Chondrocyte (in vitro differentiated cells): ENCODE measurements at regions not wholly inside any gene's neighbourhood (a gene's known extent, or its start where the extent isn't known, plus 50 kb on each side); places are given as distances from the start of the nearest gene placed in this dataset.

Experiments
- DNase-seq: peaks from one replicate; pipeline ENCODE4 v3.0.0; 2021; ENCODE audit warnings: mixed read lengths, low spot score
- H3K27ac Mint-ChIP-seq: one replicate; pipeline ENCODE4 v1.8.0; 2021; ENCODE audit warnings: mild to moderate bottlenecking, moderate library complexity, mixed read lengths; ENCODE audit not compliant: unreplicated experiment
- H3K27me3 Mint-ChIP-seq: 2 replicates; pipeline ENCODE4 v1.8.0; 2021; ENCODE audit warnings: low read depth, mixed read lengths
- H3K36me3 Mint-ChIP-seq: 2 replicates; pipeline ENCODE4 v1.8.0; 2021; ENCODE audit warnings: low read depth, mixed read lengths
- H3K4me1 Mint-ChIP-seq: 2 replicates; pipeline ENCODE4 v1.8.0; 2021; ENCODE audit warnings: low read depth, mild to moderate bottlenecking, mixed read lengths
- H3K4me3 Mint-ChIP-seq: one replicate; pipeline ENCODE4 v1.8.0; 2021; ENCODE audit warnings: mild to moderate bottlenecking, moderate library complexity, mixed read lengths; ENCODE audit not compliant: unreplicated experiment
- H3K9me3 Mint-ChIP-seq: 2 replicates; pipeline ENCODE4 v1.8.0; 2021; ENCODE audit warnings: low read depth, mixed read lengths
- TF ChIP-seq, protein P1 (sequence below): fragments of 200-600 bp; sonication (generic); IDR thresholded peaks from 2 replicates; pipeline ENCODE4 v1.5.0; 2021; ENCODE audit warnings: antibody characterized with exemption, mild to moderate bottlenecking, moderate library complexity

GRCh38 chr4:124030147-124030546 lies 633.6 kb downstream of the SPRY1 start:
- H3K27ac Mint-ChIP-seq: no peak overlapping the region
- no peaks in the 10 kb centered on the region for H3K27me3 Mint-ChIP-seq
- H3K4me1 Mint-ChIP-seq: peaks cover 57% of the 10 kb centered on the region
- no peaks in the 10 kb centered on the region for H3K9me3 Mint-ChIP-seq
- TF ChIP-seq, protein P1, sequence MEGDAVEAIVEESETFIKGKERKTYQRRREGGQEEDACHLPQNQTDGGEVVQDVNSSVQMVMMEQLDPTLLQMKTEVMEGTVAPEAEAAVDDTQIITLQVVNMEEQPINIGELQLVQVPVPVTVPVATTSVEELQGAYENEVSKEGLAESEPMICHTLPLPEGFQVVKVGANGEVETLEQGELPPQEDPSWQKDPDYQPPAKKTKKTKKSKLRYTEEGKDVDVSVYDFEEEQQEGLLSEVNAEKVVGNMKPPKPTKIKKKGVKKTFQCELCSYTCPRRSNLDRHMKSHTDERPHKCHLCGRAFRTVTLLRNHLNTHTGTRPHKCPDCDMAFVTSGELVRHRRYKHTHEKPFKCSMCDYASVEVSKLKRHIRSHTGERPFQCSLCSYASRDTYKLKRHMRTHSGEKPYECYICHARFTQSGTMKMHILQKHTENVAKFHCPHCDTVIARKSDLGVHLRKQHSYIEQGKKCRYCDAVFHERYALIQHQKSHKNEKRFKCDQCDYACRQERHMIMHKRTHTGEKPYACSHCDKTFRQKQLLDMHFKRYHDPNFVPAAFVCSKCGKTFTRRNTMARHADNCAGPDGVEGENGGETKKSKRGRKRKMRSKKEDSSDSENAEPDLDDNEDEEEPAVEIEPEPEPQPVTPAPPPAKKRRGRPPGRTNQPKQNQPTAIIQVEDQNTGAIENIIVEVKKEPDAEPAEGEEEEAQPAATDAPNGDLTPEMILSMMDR: no peak
- DNase-seq: no peak
- H3K4me3 Mint-ChIP-seq: no peak overlapping the region
- H3K36me3 Mint-ChIP-seq: no peaks in the 10 kb centered on the region

GRCh38 chr4:124032035-124032434 lies 635.4 kb downstream of the SPRY1 start:
- H3K9me3 Mint-ChIP-seq: no peaks in the 10 kb centered on the region
- no peaks in the 10 kb centered on the region for H3K36me3 Mint-ChIP-seq
- H3K4me3 Mint-ChIP-seq: no peak overlapping the region
- TF ChIP-seq, protein P1: no peak
- no peaks in the 10 kb centered on the region for H3K27me3 Mint-ChIP-seq
- no peak for DNase-seq
- no peak overlapping the region for H3K27ac Mint-ChIP-seq
- peaks cover 52% of the 10 kb centered on the region for H3K4me1 Mint-ChIP-seq

DNA sequence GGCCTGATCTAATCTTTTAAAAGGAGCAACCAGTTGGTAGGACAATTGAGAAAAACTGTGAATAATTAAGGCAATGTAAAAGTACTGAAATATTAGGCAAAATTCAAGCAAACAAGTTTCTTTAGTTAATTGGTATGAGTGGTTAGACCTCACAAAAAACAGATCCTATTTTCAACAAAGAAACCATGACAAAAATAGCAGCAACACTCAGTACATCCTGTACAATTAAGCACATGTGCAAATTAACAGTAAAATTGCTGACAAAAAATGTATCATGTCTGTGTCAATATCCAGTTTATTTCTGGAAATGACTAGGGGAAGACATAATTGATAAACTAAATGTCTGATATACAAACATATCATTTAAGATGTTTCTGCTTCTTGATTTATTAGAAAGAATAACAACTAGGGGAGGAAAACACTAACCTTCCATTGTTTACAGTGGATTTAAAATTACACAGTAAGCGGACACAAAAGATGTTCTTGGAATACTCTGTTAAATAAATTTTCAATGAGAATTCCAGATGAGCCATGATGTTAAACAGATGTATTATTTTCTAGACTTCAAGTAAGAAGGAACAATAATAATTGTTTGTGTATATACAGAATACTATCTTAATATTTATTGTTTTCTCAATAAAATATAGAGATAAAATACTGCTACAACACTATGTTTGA lies 638.9 kb downstream of the SPRY1 start:
- H3K36me3 Mint-ChIP-seq: no peaks in the 10 kb centered on the region
- TF ChIP-seq, protein P1: no peak

DNA sequence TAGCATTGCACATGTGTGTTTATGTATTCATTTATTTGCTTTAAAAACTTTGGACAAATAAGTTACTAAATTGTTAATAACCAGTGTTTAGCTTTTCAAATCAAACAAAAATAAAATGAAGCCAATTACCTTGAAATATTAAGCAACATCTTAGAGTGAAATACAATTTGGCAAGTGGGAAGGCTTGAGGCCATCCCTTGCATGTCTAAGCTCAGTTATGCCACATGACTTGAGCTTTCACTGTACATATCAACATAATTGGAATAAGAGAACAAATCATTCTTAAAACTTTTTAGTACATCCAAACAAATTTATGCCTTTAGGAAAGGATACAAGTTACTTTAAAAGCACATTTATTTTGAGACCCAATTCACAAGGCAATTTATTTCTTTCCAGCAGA lies 640.6 kb downstream of the SPRY1 start:
- no peak for DNase-seq
- H3K4me3 Mint-ChIP-seq: no peak overlapping the region
- H3K36me3 Mint-ChIP-seq: peaks cover 3% of the 10 kb centered on the region
- TF ChIP-seq, protein P1: no peak
- no peaks in the 10 kb centered on the region for H3K27me3 Mint-ChIP-seq
- H3K27ac Mint-ChIP-seq: no peak overlapping the region
- peaks cover 5% of the 10 kb centered on the region for H3K9me3 Mint-ChIP-seq
- H3K4me1 Mint-ChIP-seq: peaks cover 12% of the 10 kb centered on the region

More for the DNA sequence above, 638.9 kb downstream of the SPRY1 start:
- H3K27me3 Mint-ChIP-seq: no peaks in the 10 kb centered on the region
- peaks cover 28% of the 10 kb centered on the region for H3K4me1 Mint-ChIP-seq
- H3K4me3 Mint-ChIP-seq: no peak overlapping the region
- peaks cover 3% of the 10 kb centered on the region for H3K9me3 Mint-ChIP-seq
- DNase-seq: no peak
- H3K27ac Mint-ChIP-seq: no peak overlapping the region

- Mint-ChIP-seq H3K27me3 (no peaks in the 10 kb centered on the region), H3K27ac (no peak overlapping the region), H3K4me1 (no peaks in the 10 kb centered on the region), H3K36me3 (peaks cover 6% of the 10 kb centered on the region), H3K9me3 (peaks cover 25% of the 10 kb centered on the region), H3K4me3 (no peak overlapping the region)
- TF ChIP-seq, protein P1: no peak
- no peak for DNase-seq
Observed at GRCh38 chr4:124044330-124044729, 647.7 kb downstream of the SPRY1 start.
